PC-9 (cell line): ENCODE measurements at regions not wholly inside any gene's neighbourhood (a gene's known extent, or its start where the extent isn't known, plus 50 kb on each side); places are given as distances from the start of the nearest gene placed in this dataset.

Experiments used
- BruUV-seq: library from RNA; stranded (reverse); fragments of 400-500 nt; replicated peaks from 2 replicates; lab custom pipeline; 2021; lab: Mats Ljungman, UMichigan
- CTCF ChIA-PET: fragments of 300-600 bp; sonication (Branson Sonifier 250); formaldehyde crosslinking; loops from one replicate; lab custom pipeline; 2022; ENCODE audit warnings: antibody characterized with exemption; lab: Charles Lee
- POLR2A ChIA-PET: fragments of 300-600 bp; sonication (Branson Sonifier 250); formaldehyde crosslinking; loops from one replicate; lab custom pipeline; 2022; ENCODE audit warnings: antibody characterized with exemption; ENCODE audit not compliant: unreplicated experiment; lab: Charles Lee
- DNase-seq, 2 experiments: peaks; one replicate each; pipeline versions ENCODE4 v3.0.0 to v3.0.0-alpha.2; 2015 to 2022; ENCODE audit warnings: mixed read lengths in 1 of 2
- H2AFZ ChIP-seq: fragments of 200-600 bp; sonication (generic); 2 replicates; pipeline ENCODE4 v1.8.1; 2017; ENCODE audit warnings: antibody characterized with exemption
- H3F3A ChIP-seq: fragments of 200-600 bp; sonication (generic); 2 replicates; pipeline ENCODE4 v1.8.1; 2017; ENCODE audit warnings: antibody characterized with exemption, mild to moderate bottlenecking, low read depth; ENCODE audit not compliant: insufficient read depth
- H3K27ac ChIP-seq: fragments of 200-600 bp; sonication (generic); 2 replicates; pipeline ENCODE4 v1.6.1; 2016; ENCODE audit warnings: mixed run types
- H3K27me3 ChIP-seq: fragments of 200-600 bp; sonication (generic); 2 replicates; pipeline ENCODE4 v1.6.1; 2016; ENCODE audit warnings: low read depth, mixed run types; ENCODE audit not compliant: insufficient read depth
- H3K36me3 ChIP-seq: fragments of 200-600 bp; sonication (generic); 2 replicates; pipeline ENCODE4 v1.6.1; 2016; ENCODE audit warnings: low read depth, mixed run types
- H3K4me1 ChIP-seq: fragments of 200-600 bp; sonication (generic); replicated peaks from 2 replicates; pipeline ENCODE4 v1.6.1; 2016; ENCODE audit warnings: mixed run types; ENCODE audit not compliant: insufficient read depth
- H3K4me2 ChIP-seq: fragments of 200-600 bp; sonication (generic); 2 replicates; pipeline ENCODE4 v1.6.1; 2017; ENCODE audit warnings: mixed run types
- H3K4me3 ChIP-seq: fragments of 200-600 bp; sonication (generic); 2 replicates; pipeline ENCODE4 v1.6.1; 2016; ENCODE audit warnings: mixed run types
- H3K79me2 ChIP-seq: fragments of 200-600 bp; sonication (generic); 2 replicates; pipeline ENCODE4 v1.6.1; 2017; ENCODE audit warnings: low read depth, mixed run types
- H3K9me2 ChIP-seq: fragments of 200-600 bp; sonication (generic); 2 replicates; pipeline ENCODE4 v1.8.1; 2017; ENCODE audit warnings: mild to moderate bottlenecking; ENCODE audit not compliant: insufficient read depth
- H3K9me3 ChIP-seq: fragments of 200-600 bp; sonication (generic); 2 replicates; pipeline ENCODE4 v1.8.1; 2016; ENCODE audit warnings: low read depth; ENCODE audit not compliant: insufficient read depth
- H4K20me1 ChIP-seq: fragments of 200-600 bp; sonication (generic); 2 replicates; pipeline ENCODE4 v1.8.1; 2017; ENCODE audit not compliant: insufficient read depth
- EZH2 ChIP-seq: fragments of 200-600 bp; sonication (generic); IDR thresholded peaks from 2 replicates; pipeline ENCODE4 v1.8.0; 2017; ENCODE audit warnings: antibody characterized with exemption, low read depth
- intact Hi-C: fragments of 100-400 bp; cut with micrococcal nuclease; formaldehyde crosslinking; loops from one replicate; pipeline ENCODE4 v1.10.0; 2022; ENCODE audit not compliant: unreplicated experiment
- TF ChIP-seq, protein P1 (sequence below): fragments of 200-600 bp; sonication (generic); conservative IDR thresholded peaks from 2 replicates; pipeline ENCODE4 v1.6.1; 2017; ENCODE audit warnings: mixed run types, antibody characterized with exemption, mild to moderate bottlenecking, moderate library complexity

DNA sequence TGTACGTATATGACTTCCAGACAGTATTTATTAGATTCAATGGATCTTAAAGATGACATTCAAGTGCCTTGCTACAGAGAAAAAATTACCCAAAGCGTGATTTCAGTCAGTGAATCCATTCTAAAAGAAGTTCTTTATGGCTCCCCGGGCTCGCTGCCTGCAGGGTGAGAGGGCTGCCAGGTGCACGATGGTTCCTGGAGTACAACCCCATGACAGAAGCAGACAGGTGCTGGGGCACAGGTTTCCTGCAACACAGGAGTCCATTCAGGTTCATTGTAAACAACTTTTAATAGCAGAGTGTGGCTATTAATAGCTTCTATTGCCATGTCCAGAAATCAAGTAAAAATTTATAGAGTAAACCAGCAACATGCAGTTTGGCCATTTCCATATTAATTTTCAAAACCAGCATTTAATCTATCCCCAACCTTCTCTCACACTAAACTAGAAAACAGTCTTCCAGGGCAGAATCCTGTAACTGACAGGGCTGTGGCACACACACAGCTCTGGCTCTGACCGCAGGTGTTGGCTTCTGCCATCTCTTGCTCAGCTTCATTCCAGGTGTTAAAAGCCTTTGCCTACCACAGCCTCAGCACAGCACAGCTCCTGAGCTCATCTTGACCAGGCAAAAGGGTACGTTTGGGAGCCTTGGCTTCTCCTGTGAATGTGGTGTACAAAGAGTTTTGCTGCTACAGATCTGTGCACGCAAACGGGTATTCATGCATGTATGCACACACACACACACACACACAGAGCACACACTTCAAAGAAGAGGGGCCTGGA, 185.9 kb downstream of the MEX3B start:
- no TSS peak for BruUV-seq
- no peaks in the 10 kb centered on the region for H3K4me1 ChIP-seq
- no peaks in the 10 kb centered on the region for H3F3A ChIP-seq
- 0 out of 2 replicates have a peak, but pooled peaks cover 3% of the 10 kb centered on the region for H3K27me3 ChIP-seq
- H3K27ac ChIP-seq, result no peak overlapping the region
- H3K4me3 ChIP-seq, result no peak overlapping the region
- no peak for DNase-seq
- H2AFZ ChIP-seq, result no peak overlapping the region
- H3K4me2 ChIP-seq, result no peak overlapping the region
- intact Hi-C loops, result no loop called here
- no peaks in the 10 kb centered on the region; the same call in 1 of the 2 replicates for H4K20me1 ChIP-seq
- no peaks in the 10 kb centered on the region for H3K9me3 ChIP-seq
- H3K9me2 ChIP-seq, result no peaks in the 10 kb centered on the region
- no peak for TF ChIP-seq EZH2
- TF ChIP-seq, protein P1, sequence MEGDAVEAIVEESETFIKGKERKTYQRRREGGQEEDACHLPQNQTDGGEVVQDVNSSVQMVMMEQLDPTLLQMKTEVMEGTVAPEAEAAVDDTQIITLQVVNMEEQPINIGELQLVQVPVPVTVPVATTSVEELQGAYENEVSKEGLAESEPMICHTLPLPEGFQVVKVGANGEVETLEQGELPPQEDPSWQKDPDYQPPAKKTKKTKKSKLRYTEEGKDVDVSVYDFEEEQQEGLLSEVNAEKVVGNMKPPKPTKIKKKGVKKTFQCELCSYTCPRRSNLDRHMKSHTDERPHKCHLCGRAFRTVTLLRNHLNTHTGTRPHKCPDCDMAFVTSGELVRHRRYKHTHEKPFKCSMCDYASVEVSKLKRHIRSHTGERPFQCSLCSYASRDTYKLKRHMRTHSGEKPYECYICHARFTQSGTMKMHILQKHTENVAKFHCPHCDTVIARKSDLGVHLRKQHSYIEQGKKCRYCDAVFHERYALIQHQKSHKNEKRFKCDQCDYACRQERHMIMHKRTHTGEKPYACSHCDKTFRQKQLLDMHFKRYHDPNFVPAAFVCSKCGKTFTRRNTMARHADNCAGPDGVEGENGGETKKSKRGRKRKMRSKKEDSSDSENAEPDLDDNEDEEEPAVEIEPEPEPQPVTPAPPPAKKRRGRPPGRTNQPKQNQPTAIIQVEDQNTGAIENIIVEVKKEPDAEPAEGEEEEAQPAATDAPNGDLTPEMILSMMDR, result no peak
- H3K79me2 ChIP-seq, result no peaks in the 10 kb centered on the region
- H3K36me3 ChIP-seq, result no peaks in the 10 kb centered on the region
- ChIA-PET POLR2A (no interaction called here), CTCF (no interaction called here)

GRCh38 chr15:81858586-81858985, 187.2 kb downstream of the MEX3B start:
- TF ChIP-seq, protein P1, result no peak
- no peak for TF ChIP-seq EZH2
- CTCF ChIA-PET, result no interaction called here
- intact Hi-C loops, result no loop called here

GRCh38 chr15:81858136-81858535, 187.7 kb downstream of the MEX3B start:
- Histone ChIP-seq H3K79me2 (no peaks in the 10 kb centered on the region), H3K27me3 (0 out of 2 replicates have a peak, but pooled peaks cover 3% of the 10 kb centered on the region), H3K4me2 (no peak overlapping the region), H3F3A (no peaks in the 10 kb centered on the region), H4K20me1 (no peaks in the 10 kb centered on the region; the same call in 1 of the 2 replicates), H3K27ac (no peak overlapping the region), H3K9me3 (no peaks in the 10 kb centered on the region), H2AFZ (no peak overlapping the region), H3K4me3 (no peak overlapping the region), H3K9me2 (no peaks in the 10 kb centered on the region), H3K4me1 (no peaks in the 10 kb centered on the region), H3K36me3 (no peaks in the 10 kb centered on the region)
- intact Hi-C loops, result no loop called here
- ChIA-PET POLR2A (no interaction called here), CTCF (no interaction called here)
- DNase-seq, result no peak
- no peak for TF ChIP-seq EZH2
- TF ChIP-seq, protein P1, result no peak
- no TSS peak for BruUV-seq

More at GRCh38 chr15:81858586-81858985, 187.2 kb downstream of the MEX3B start:
- Histone ChIP-seq H3K27me3 (0 out of 2 replicates have a peak, but pooled peaks cover 3% of the 10 kb centered on the region), H3K9me2 (no peaks in the 10 kb centered on the region), H3K36me3 (no peaks in the 10 kb centered on the region), H3K27ac (no peak overlapping the region), H3K4me2 (no peak overlapping the region), H3K79me2 (no peaks in the 10 kb centered on the region), H3K4me1 (no peaks in the 10 kb centered on the region), H4K20me1 (no peaks in the 10 kb centered on the region; the same call in 1 of the 2 replicates), H2AFZ (no peak overlapping the region), H3K9me3 (no peaks in the 10 kb centered on the region), H3K4me3 (no peak overlapping the region), H3F3A (no peaks in the 10 kb centered on the region)
- POLR2A ChIA-PET, result no interaction called here
- no TSS peak for BruUV-seq
- no peak for DNase-seq
